Suprapubic skin (tissue), 4 donors: ENCODE measurements at regions not wholly inside any gene's neighbourhood (a gene's known extent, or its start where the extent isn't known, plus 50 kb on each side); places are given as distances from the start of the nearest gene placed in this dataset.

Source experiments
- DNase-seq, 2 donors: peaks; one replicate each; pipeline ENCODE4 v3.0.0-alpha.2; 2019; ENCODE audit warnings: low spot score in 2 of 2
- H3K27ac ChIP-seq: fragments of 200-600 bp; sonication (generic); one replicate; pipeline ENCODE4 v1.5.1; 2019
- H3K27me3 ChIP-seq: fragments of 200-600 bp; sonication (generic); one replicate; pipeline ENCODE4 v1.5.1; 2019
- H3K36me3 ChIP-seq: fragments of 200-600 bp; sonication (generic); one replicate; pipeline ENCODE4 v1.5.1; 2019
- H3K4me1 ChIP-seq: fragments of 200-600 bp; sonication (generic); one replicate; pipeline ENCODE4 v1.5.1; 2019
- H3K4me3 ChIP-seq: fragments of 200-600 bp; sonication (generic); one replicate; pipeline ENCODE4 v1.5.1; 2019; ENCODE audit warnings: mild to moderate bottlenecking
- H3K9me3 ChIP-seq: fragments of 200-600 bp; sonication (generic); one replicate; pipeline ENCODE4 v1.5.1; 2019
- CTCF ChIP-seq, 2 donors: fragments of 200-600 bp in 1 of 2; fragments of 450-650 bp in 1 of 2; sonication (generic) in 1 of 2; IDR thresholded peaks; one replicate each; pipeline ENCODE4 v1.5.1; 2016 to 2019; ENCODE audit warnings: antibody characterized with exemption in 2 of 2, mild to moderate bottlenecking in 1 of 2, moderate library complexity in 1 of 2
- EP300 ChIP-seq: sonication (generic); formaldehyde crosslinking; IDR thresholded peaks from one replicate; pipeline ENCODE4 v1.6.1; 2017; ENCODE audit warnings: antibody characterized with exemption
- POLR2A ChIP-seq, 2 donors: fragments of 450-650 bp; IDR thresholded peaks; one replicate each; pipeline ENCODE4 v1.6.1; 2017; ENCODE audit warnings: antibody characterized with exemption in 2 of 2, mild to moderate bottlenecking in 2 of 2, moderate library complexity in 2 of 2
- POLR2AphosphoS5 ChIP-seq, 3 donors: sonication (generic); formaldehyde crosslinking; IDR thresholded peaks; one replicate each; pipeline ENCODE4 v1.6.1; 2017; ENCODE audit warnings: antibody characterized with exemption in 3 of 3
- WGBS: methylation state at CpG from one replicate; pipeline ENCODE4 v1.1.5; 2018; 5-methylcytosine and 5-hydroxymethylcytosine counted together

- no peaks in the 10 kb centered on the region for H3K27me3 ChIP-seq
- H3K4me1 ChIP-seq: peaks cover 4% of the 10 kb centered on the region
- no peaks in the 10 kb centered on the region for H3K36me3 ChIP-seq
- no peak overlapping the region for H3K27ac ChIP-seq
- TF ChIP-seq CTCF (IDR thresholded peaks at IDR 0.05): no peak
- TF ChIP-seq POLR2AphosphoS5 (IDR thresholded peaks at IDR 0.05): no peak
- TF ChIP-seq EP300: no peak
- TF ChIP-seq POLR2A (IDR thresholded peaks at IDR 0.05): no peak
- WGBS: 49% methylated on average over 2 of the region's 2 CpGs
- H3K9me3 ChIP-seq: no peaks in the 10 kb centered on the region
- DNase-seq: no peak
- no peak overlapping the region for H3K4me3 ChIP-seq
Measured at GRCh38 chr5:103800741-103801495, 238.3 kb upstream of the NUDT12 start.

GRCh38 chr5:103793595-103794182 lies 231.1 kb upstream of the NUDT12 start:
- TF ChIP-seq POLR2A (IDR thresholded peaks at IDR 0.05): no peak
- no peak for TF ChIP-seq CTCF (IDR thresholded peaks at IDR 0.05)
- TF ChIP-seq POLR2AphosphoS5 (IDR thresholded peaks at IDR 0.05): no peak
- TF ChIP-seq EP300: no peak
- Histone ChIP-seq H3K27me3 (no peaks in the 10 kb centered on the region), H3K27ac (no peak overlapping the region), H3K9me3 (peaks cover 29% of the 10 kb centered on the region), H3K36me3 (no peaks in the 10 kb centered on the region), H3K4me1 (no peaks in the 10 kb centered on the region), H3K4me3 (no peak overlapping the region)
- DNase-seq: no peak

- 74% methylated on average over 2 of the region's 2 CpGs for WGBS
- TF ChIP-seq POLR2A (IDR thresholded peaks at IDR 0.05) (no peak), EP300 (no peak), CTCF (IDR thresholded peaks at IDR 0.05) (no peak), POLR2AphosphoS5 (IDR thresholded peaks at IDR 0.05) (no peak)
Measured at GRCh38 chr5:103785569-103785968, 223.0 kb upstream of the NUDT12 start.

GRCh38 chr5:103783669-103784068 lies 221.1 kb upstream of the NUDT12 start:
- H3K9me3 ChIP-seq: no peaks in the 10 kb centered on the region
- no peak overlapping the region for H3K4me3 ChIP-seq
- no peaks in the 10 kb centered on the region for H3K36me3 ChIP-seq
- no peak for DNase-seq
- TF ChIP-seq POLR2A (IDR thresholded peaks at IDR 0.05) (no peak), CTCF (IDR thresholded peaks at IDR 0.05) (no peak), POLR2AphosphoS5 (IDR thresholded peaks at IDR 0.05) (no peak), EP300 (no peak)
- WGBS: 89% methylated on average over 1 of the region's 1 CpG
- no peaks in the 10 kb centered on the region for H3K4me1 ChIP-seq
- no peaks in the 10 kb centered on the region for H3K27me3 ChIP-seq
- H3K27ac ChIP-seq: no peak overlapping the region

More at GRCh38 chr5:103785569-103785968, 223.0 kb upstream of the NUDT12 start:
- Histone ChIP-seq H3K27ac (no peak overlapping the region), H3K36me3 (no peaks in the 10 kb centered on the region), H3K4me3 (no peak overlapping the region), H3K9me3 (peaks cover 4% of the 10 kb centered on the region), H3K27me3 (no peaks in the 10 kb centered on the region), H3K4me1 (no peaks in the 10 kb centered on the region)
- DNase-seq: no peak

- TF ChIP-seq POLR2A (IDR thresholded peaks at IDR 0.05) (no peak), CTCF (IDR thresholded peaks at IDR 0.05) (no peak), POLR2AphosphoS5 (IDR thresholded peaks at IDR 0.05) (no peak), EP300 (no peak)
- no peak overlapping the region for H3K27ac ChIP-seq
- 56% methylated on average over 2 of the region's 2 CpGs for WGBS
- DNase-seq: no peak
- no peaks in the 10 kb centered on the region for H3K27me3 ChIP-seq
- no peaks in the 10 kb centered on the region for H3K9me3 ChIP-seq
- no peaks in the 10 kb centered on the region for H3K36me3 ChIP-seq
- no peaks in the 10 kb centered on the region for H3K4me1 ChIP-seq
- H3K4me3 ChIP-seq: no peak overlapping the region
Measured at GRCh38 chr5:103780794-103781193, 218.2 kb upstream of the NUDT12 start.
